Epithelial cell of proximal tubule (primary cell): ENCODE measurements at regions not wholly inside any gene's neighbourhood (a gene's known extent, or its start where the extent isn't known, plus 50 kb on each side); places are given as distances from the start of the nearest gene placed in this dataset.

Experiments used
- DNase-seq: peaks from one replicate; pipeline ENCODE4 v3.0.0-alpha.2; 2011; ENCODE audit warnings: low read depth
- H3K4me3 ChIP-seq: 2 replicates; pipeline ENCODE4 v1.5.1; 2011; ENCODE audit warnings: low read depth, mild to moderate bottlenecking, low read length
- TF ChIP-seq, protein P1 (sequence below): conservative IDR thresholded peaks from 2 replicates; pipeline ENCODE4 v1.5.1; 2012; ENCODE audit warnings: low read depth, mild to moderate bottlenecking, low read length

DNA sequence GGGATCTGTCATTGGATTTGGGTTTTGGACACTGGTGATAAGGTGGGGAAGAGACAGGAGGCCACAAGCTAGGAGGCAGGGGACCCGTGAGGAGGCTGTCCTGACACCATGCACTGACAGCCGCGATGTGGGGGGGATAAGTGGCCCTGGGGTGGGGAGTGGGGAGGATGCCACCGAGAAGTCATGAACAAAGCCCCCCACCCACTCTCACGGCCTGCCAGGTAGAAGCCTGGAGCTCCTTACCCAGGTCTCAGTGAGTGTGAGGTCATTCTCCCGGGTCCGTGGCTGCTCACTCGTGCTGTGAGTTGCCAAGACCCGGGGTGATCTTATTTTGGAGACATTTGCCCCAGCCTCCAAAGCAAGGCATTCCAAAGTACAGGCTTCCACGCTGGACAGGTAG lies 165.9 kb upstream of the TNRC6C start:
- DNase-seq = no peak
- no peak overlapping the region for H3K4me3 ChIP-seq
- TF ChIP-seq, protein P1, sequence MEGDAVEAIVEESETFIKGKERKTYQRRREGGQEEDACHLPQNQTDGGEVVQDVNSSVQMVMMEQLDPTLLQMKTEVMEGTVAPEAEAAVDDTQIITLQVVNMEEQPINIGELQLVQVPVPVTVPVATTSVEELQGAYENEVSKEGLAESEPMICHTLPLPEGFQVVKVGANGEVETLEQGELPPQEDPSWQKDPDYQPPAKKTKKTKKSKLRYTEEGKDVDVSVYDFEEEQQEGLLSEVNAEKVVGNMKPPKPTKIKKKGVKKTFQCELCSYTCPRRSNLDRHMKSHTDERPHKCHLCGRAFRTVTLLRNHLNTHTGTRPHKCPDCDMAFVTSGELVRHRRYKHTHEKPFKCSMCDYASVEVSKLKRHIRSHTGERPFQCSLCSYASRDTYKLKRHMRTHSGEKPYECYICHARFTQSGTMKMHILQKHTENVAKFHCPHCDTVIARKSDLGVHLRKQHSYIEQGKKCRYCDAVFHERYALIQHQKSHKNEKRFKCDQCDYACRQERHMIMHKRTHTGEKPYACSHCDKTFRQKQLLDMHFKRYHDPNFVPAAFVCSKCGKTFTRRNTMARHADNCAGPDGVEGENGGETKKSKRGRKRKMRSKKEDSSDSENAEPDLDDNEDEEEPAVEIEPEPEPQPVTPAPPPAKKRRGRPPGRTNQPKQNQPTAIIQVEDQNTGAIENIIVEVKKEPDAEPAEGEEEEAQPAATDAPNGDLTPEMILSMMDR = no peak

DNA sequence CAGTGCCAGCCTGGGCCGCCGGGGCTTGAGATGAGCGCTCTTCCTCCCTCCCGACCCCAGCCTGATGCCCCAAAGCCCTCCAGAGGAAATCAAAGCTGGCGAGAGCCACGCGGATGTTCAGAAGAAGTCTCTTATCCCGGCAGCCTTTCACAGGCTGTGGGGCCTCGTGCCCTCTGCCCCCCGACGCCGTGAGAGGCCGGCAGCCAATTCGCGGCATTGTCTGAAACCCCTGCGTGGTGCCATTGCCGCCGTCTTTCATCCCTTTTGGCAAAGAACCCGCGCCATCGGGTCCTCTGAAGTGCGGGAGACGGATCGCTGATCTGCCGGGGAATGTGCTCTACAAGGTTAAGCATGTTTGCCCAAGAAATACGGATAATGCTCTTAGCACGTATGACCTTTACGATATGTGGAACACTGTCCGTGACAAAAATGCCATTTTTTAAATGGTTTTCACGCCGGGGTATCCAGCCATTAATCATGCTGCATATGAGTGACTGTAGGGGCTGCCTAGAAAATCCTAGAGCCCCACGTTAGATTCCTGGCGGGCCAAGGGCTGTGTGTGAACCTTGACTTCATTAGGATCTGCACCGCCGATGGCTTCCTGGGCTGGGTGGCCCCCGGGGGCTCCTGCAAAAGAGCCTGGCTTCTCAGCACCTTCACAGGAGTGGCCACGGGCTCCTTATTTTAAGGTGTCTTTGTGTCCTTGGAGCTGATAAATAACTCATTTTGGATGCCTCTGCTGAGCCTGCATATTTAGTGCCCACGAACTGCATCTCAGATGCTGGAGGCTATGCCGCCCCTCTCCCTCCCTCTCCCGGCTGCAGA lies 165.1 kb upstream of the TNRC6C start:
- TF ChIP-seq, protein P1 = no peak
- H3K4me3 ChIP-seq = no peak overlapping the region
- DNase-seq = no peak

DNA sequence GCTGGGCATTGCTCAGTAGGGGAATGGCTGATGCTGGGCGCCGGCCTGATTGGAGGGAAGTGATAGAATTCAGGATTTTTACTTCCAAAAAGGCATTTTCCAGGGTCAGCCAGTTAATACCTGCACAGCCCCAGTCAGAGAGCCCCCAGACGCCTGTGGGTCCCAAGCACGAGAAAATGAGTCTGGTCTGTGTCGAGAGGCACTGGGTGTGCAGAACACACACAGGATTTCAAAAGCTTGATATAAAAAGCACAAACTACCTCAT lies 164.6 kb upstream of the TNRC6C start:
- no peak for DNase-seq
- TF ChIP-seq, protein P1 = no peak
- no peak overlapping the region for H3K4me3 ChIP-seq

DNA sequence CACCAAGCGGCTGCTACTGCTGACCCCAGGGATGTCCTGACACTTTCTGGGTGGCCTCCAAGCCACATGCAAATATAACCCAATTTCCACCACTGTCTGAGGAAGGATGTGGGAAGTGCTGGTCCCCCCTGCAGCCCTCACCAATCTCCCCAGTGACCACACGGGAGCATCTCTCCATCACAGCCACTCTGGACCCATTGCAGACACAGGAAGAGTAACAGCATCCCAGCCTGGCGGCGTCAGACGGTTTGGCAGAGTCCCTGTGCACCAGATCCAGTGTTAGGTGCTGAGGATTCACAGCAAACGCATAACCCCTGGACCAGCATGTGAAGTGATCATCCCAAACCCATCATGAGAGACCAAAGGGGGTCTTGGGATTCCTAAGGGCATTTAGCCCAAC lies 163.7 kb upstream of the TNRC6C start:
- no peak overlapping the region for H3K4me3 ChIP-seq
- DNase-seq = no peak
- TF ChIP-seq, protein P1 = no peak

DNA sequence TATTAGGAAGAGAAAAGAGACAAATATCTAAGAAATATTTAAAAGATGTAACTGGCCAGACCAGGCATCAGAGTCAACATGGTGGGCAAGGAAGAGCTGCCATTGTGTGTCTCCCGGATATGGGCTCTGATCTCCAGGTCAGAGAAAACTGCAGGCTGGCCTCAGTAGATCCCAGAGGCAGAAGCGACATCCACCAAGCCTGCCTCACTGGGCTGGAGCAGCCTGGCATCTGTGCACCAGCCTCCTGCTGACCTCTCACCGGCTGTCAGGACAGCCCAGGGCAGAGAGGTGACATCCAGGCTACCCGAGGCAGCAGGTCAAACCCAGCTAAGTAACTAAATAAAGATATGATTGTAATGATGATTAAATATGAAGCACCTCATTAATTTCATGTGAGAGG lies 162.8 kb upstream of the TNRC6C start:
- DNase-seq = no peak
- TF ChIP-seq, protein P1 = no peak

DNA sequence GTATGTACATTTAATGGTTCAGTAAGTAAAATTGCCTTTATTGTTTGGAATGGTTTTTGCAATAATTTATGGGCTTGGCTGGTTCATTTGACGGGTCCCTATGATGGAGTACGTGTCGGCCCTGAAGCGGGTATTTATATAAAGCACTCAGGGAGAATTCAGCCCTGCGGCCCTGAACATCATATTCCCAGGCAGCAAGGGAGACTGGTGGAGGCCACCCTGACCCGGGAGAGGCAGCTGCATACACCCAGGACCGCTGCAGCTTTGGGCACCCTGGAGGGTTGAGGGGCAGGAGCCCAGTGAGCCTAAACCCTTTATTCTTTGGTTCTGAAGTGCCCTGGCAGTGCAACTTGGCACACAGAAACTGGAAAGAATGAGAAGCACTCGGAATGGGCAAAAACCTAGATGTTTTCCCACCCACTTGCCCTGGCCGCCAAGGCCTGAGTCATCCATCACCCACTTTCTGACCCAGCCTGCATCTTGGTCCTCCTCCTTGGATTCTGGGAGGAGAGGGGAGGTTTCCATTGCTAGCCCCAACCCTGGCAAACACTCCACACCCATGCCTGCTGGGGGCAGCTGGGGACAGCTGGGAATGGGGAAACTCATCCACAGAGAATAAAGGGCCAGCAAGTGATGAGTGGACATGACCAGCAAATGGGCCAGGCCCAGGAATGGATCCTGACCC lies 162.2 kb upstream of the TNRC6C start:
- DNase-seq = no peak
- TF ChIP-seq, protein P1 = no peak
- no peak overlapping the region for H3K4me3 ChIP-seq

More for the DNA sequence above, 162.8 kb upstream of the TNRC6C start:
- H3K4me3 ChIP-seq = no peak overlapping the region

DNA sequence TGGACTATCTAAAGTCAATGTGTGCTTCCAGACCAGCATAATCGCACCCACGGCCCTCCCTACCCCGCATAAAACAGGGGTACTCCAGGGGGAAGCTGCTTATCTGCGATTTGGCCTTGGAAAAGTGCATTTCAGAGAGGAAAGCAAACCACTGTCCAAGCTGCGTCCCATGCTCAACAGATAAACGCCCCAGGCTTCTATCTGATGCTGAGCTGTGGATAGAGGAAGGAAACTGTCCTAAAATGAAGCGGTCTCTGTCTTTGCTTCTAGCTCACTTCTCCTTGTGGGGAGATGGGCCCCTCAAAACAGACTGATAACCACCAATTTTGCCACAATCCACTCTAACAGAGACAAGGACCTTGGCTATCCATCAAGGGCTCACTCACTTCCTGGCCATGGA lies 160.5 kb upstream of the TNRC6C start:
- H3K4me3 ChIP-seq = no peak overlapping the region
- TF ChIP-seq, protein P1 = no peak
- no peak for DNase-seq
